HL-60 (cell line): ENCODE measurements at regions not wholly inside any gene's neighbourhood (a gene's known extent, or its start where the extent isn't known, plus 50 kb on each side); places are given as distances from the start of the nearest gene placed in this dataset.
"Not testable (repeated sequence)": the region's sequence is repeated elsewhere in the genome, so short reads cannot be mapped to it uniquely, and the experiment has no call there.

Source experiments
- DNase-seq, 2 experiments: peaks; one replicate each; pipeline ENCODE4 v3.0.0-alpha.2; 2010 to 2020; ENCODE audit warnings: low read depth in 1 of 2, low spot score in 1 of 2
- H3K27ac ChIP-seq: fragments of 250-450 bp; sonication (Bioruptor Pico); replicated peaks from 2 replicates; pipeline ENCODE4 v1.5.1; 2020; ENCODE audit warnings: mild to moderate bottlenecking, moderate library complexity
- H3K27me3 ChIP-seq: fragments of 250-450 bp; sonication (Bioruptor Pico); 2 replicates; pipeline ENCODE4 v1.5.1; 2021; ENCODE audit warnings: mild to moderate bottlenecking, moderate library complexity; ENCODE audit not compliant: insufficient read depth, poor library complexity, severe bottlenecking
- H3K4me3 ChIP-seq: replicated peaks from 2 replicates; pipeline ENCODE4 v1.5.1; 2011; ENCODE audit warnings: mild to moderate bottlenecking, control low read depth, low read length; ENCODE audit not compliant: insufficient read depth
- GABPA ChIP-seq: IDR thresholded peaks from 2 replicates; pipeline ENCODE4 v1.6.1; 2012; ENCODE audit warnings: low read depth
- POLR2AphosphoS5 ChIP-seq: IDR thresholded peaks from 2 replicates; pipeline ENCODE4 v1.6.1; 2012; ENCODE audit warnings: low read depth
- SPI1 ChIP-seq: IDR thresholded peaks from 2 replicates; pipeline ENCODE4 v1.6.1; 2012; ENCODE audit warnings: low read depth, mild to moderate bottlenecking, borderline replicate concordance
- TF ChIP-seq, protein P1 (sequence below): IDR thresholded peaks from 2 replicates; pipeline ENCODE4 v1.6.1; 2012; ENCODE audit warnings: low read depth; ENCODE audit not compliant: insufficient replicate concordance
- TF ChIP-seq, protein P2 (sequence below): IDR thresholded peaks from one replicate; pipeline ENCODE4 v1.5.1; 2011; ENCODE audit warnings: low read length, control low read depth, inconsistent platforms; ENCODE audit not compliant: insufficient read depth

DNA sequence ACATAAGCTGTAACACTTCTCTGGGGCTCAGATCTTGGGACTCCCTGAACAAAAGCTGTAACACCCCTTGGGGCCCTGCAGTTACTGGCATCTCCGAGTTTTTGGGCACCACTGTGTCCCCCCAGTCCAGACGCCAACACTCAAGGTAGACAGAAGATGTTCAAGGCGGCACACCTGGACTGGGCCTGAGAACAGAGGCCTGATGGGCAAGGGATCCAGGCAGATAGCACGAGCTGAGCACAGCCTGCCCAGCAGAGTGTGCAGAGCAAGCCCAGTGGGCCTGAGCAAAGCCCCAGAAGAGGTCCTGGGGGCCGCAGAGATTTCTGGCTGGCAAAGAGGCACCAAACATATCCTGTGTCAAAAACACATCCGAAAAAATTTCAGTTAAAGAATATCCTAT, 1163.3 kb upstream of the PRR20A start:
- TF ChIP-seq GABPA, result no peak
- TF ChIP-seq SPI1, result no peak
- TF ChIP-seq, protein P1, sequence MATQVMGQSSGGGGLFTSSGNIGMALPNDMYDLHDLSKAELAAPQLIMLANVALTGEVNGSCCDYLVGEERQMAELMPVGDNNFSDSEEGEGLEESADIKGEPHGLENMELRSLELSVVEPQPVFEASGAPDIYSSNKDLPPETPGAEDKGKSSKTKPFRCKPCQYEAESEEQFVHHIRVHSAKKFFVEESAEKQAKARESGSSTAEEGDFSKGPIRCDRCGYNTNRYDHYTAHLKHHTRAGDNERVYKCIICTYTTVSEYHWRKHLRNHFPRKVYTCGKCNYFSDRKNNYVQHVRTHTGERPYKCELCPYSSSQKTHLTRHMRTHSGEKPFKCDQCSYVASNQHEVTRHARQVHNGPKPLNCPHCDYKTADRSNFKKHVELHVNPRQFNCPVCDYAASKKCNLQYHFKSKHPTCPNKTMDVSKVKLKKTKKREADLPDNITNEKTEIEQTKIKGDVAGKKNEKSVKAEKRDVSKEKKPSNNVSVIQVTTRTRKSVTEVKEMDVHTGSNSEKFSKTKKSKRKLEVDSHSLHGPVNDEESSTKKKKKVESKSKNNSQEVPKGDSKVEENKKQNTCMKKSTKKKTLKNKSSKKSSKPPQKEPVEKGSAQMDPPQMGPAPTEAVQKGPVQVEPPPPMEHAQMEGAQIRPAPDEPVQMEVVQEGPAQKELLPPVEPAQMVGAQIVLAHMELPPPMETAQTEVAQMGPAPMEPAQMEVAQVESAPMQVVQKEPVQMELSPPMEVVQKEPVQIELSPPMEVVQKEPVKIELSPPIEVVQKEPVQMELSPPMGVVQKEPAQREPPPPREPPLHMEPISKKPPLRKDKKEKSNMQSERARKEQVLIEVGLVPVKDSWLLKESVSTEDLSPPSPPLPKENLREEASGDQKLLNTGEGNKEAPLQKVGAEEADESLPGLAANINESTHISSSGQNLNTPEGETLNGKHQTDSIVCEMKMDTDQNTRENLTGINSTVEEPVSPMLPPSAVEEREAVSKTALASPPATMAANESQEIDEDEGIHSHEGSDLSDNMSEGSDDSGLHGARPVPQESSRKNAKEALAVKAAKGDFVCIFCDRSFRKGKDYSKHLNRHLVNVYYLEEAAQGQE, result no peak
- no peak for TF ChIP-seq POLR2AphosphoS5
- TF ChIP-seq, protein P2, sequence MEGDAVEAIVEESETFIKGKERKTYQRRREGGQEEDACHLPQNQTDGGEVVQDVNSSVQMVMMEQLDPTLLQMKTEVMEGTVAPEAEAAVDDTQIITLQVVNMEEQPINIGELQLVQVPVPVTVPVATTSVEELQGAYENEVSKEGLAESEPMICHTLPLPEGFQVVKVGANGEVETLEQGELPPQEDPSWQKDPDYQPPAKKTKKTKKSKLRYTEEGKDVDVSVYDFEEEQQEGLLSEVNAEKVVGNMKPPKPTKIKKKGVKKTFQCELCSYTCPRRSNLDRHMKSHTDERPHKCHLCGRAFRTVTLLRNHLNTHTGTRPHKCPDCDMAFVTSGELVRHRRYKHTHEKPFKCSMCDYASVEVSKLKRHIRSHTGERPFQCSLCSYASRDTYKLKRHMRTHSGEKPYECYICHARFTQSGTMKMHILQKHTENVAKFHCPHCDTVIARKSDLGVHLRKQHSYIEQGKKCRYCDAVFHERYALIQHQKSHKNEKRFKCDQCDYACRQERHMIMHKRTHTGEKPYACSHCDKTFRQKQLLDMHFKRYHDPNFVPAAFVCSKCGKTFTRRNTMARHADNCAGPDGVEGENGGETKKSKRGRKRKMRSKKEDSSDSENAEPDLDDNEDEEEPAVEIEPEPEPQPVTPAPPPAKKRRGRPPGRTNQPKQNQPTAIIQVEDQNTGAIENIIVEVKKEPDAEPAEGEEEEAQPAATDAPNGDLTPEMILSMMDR, result no peak

DNA sequence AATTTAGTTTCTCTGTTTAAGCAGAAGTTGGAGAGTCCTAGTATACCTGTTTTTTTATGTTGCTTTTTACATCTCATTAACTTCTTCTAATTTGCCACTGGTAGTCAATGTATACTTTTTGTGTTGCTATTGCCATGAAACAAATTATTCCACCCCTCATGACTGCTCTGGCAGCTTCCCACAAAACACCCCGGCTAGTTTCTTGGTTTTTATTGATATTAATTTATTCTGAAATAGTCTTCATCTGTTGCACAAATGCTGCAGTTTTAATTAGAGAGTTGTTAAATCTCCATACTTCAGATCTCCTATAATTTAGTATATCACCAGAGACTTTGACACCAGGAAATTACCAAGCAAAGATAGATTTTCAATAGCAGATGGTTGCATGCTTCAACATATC, 1159.3 kb upstream of the PRR20A start:
- H3K27me3 ChIP-seq, result no peaks in the 10 kb centered on the region
- H3K4me3 ChIP-seq, result no peak overlapping the region
- TF ChIP-seq GABPA, result no peak
- no peak for TF ChIP-seq SPI1
- TF ChIP-seq POLR2AphosphoS5, result no peak
- TF ChIP-seq, protein P2, result no peak
- TF ChIP-seq, protein P1, result no peak
- H3K27ac ChIP-seq, result no peak overlapping the region
- no peak for DNase-seq

More for the DNA sequence above, 1163.3 kb upstream of the PRR20A start:
- Histone ChIP-seq H3K4me3 (no peak overlapping the region), H3K27me3 (no peaks in the 10 kb centered on the region), H3K27ac (no peak overlapping the region)
- DNase-seq, result no peak

DNA sequence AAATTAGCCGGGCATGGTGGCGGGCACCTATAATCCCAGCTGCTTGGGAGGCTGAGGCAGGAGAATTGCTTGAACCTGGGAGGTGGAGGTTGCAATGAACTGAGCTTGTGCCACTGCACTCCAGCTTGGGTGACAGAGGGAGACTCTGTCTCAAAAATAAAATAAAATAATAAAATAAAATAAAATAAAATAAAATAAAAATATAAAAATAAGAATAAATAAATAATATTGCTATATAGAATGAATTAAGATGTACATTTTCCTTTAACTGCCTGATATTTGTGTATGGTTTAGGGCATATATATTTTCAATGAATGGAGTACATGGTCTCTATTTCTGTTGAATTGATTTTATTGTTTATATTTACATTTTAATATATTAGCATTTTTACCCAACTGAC, 1156.7 kb upstream of the PRR20A start:
- H3K4me3 ChIP-seq, DNase-seq, H3K27ac ChIP-seq, H3K27me3 ChIP-seq: not testable (repeated sequence)

DNA sequence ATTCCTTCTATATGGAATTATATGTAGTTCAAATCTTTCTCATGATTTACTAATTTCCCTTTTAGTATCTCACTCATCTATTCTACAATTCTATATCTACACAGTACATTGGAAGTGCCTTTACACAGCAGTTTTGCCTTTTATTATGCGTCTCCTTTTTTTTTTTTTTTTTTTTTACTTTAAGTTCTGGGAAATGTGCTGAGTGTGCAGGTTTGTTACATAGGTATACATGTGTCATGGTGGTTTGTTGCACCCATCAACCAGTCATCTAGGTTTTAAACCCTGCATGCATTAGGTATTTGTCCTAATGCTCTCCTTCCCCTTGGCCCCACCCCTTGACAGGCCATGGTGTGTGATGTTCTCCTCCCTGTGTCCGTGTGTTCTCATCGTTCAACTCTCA, 1150.1 kb upstream of the PRR20A start:
- no peak for DNase-seq
- TF ChIP-seq GABPA, result no peak
- TF ChIP-seq, protein P1, result no peak
- TF ChIP-seq POLR2AphosphoS5, result no peak
- TF ChIP-seq, protein P2, result no peak
- TF ChIP-seq SPI1, result no peak
- H3K4me3 ChIP-seq, result no peak overlapping the region
- no peaks in the 10 kb centered on the region for H3K27me3 ChIP-seq
- no peak overlapping the region for H3K27ac ChIP-seq
